Fibroblast of pulmonary artery (primary cell): ENCODE measurements at regions not wholly inside any gene's neighbourhood (a gene's known extent, or its start where the extent isn't known, plus 50 kb on each side); places are given as distances from the start of the nearest gene placed in this dataset.

Experiments
- DNase-seq: peaks from one replicate; pipeline ENCODE4 v3.0.0-alpha.2; 2010; ENCODE audit warnings: low read depth
- H3K4me3 ChIP-seq: replicated peaks from 2 replicates; pipeline ENCODE4 v1.5.1; 2011; ENCODE audit warnings: low read depth, mild to moderate bottlenecking, control low read depth, low read length, moderate library complexity
- TF ChIP-seq, protein P1 (sequence below): IDR thresholded peaks from 2 replicates; pipeline ENCODE4 v1.5.1; 2011; ENCODE audit warnings: mild to moderate bottlenecking, control low read depth, low read length, inconsistent platforms; ENCODE audit errors: missing control alignments

GRCh38 chr3:153829606-153830170 is 291.5 kb upstream of the ARHGEF26 start:
- no peak overlapping the region for H3K4me3 ChIP-seq
- peak; percentile 84 for DNase-seq

DNA sequence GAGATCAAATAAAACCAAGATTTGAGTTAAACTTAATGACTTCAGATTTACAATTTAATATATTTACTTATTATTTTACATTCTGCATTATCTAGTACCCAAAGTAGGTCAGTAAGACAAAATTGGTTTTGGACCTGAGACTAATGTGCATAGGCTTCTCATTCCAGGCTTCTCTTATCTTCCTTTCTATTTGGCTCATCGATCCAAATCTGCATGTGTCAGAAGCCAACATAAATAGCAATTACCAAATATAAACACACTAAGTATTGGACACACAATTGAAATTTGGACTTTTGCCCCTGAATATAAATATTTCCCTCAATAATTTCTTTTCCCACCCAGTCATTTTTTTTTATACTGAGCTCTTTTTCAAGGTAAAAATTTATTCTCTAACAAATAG is 290.6 kb upstream of the ARHGEF26 start:
- TF ChIP-seq, protein P1, sequence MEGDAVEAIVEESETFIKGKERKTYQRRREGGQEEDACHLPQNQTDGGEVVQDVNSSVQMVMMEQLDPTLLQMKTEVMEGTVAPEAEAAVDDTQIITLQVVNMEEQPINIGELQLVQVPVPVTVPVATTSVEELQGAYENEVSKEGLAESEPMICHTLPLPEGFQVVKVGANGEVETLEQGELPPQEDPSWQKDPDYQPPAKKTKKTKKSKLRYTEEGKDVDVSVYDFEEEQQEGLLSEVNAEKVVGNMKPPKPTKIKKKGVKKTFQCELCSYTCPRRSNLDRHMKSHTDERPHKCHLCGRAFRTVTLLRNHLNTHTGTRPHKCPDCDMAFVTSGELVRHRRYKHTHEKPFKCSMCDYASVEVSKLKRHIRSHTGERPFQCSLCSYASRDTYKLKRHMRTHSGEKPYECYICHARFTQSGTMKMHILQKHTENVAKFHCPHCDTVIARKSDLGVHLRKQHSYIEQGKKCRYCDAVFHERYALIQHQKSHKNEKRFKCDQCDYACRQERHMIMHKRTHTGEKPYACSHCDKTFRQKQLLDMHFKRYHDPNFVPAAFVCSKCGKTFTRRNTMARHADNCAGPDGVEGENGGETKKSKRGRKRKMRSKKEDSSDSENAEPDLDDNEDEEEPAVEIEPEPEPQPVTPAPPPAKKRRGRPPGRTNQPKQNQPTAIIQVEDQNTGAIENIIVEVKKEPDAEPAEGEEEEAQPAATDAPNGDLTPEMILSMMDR, result no peak
- DNase-seq, result no peak
- H3K4me3 ChIP-seq, result no peak overlapping the region

More at GRCh38 chr3:153829606-153830170, 291.5 kb upstream of the ARHGEF26 start:
- TF ChIP-seq, protein P1, result no peak

GRCh38 chr3:153835540-153835939 is 285.6 kb upstream of the ARHGEF26 start:
- TF ChIP-seq, protein P1, result no peak
- no peak for DNase-seq
- H3K4me3 ChIP-seq, result no peak overlapping the region

DNA sequence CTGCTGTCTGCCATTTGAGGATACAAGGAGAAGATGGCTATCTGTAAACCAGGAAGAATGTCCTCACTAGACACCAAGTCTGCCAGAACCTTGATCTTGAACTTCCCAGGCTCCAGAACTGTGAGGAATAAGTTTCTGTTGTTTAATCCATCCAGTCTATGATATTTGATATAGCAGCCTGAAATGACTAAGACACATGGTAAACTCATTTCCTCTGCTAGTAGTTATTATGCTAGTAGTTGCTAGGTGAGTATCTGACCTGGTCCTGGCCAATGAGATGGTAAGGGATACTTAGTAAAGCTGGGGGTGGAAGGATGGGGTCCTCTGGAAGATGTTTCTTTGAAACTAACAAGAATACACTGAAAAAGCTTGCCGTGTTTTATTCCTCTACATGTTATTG is 280.7 kb upstream of the ARHGEF26 start:
- TF ChIP-seq, protein P1, result no peak
- H3K4me3 ChIP-seq, result no peak overlapping the region
- no peak for DNase-seq

- DNase-seq, result no peak
- TF ChIP-seq, protein P1, result no peak
- H3K4me3 ChIP-seq, result no peak overlapping the region
Observed at GRCh38 chr3:153843994-153844393, 277.2 kb upstream of the ARHGEF26 start.

DNA sequence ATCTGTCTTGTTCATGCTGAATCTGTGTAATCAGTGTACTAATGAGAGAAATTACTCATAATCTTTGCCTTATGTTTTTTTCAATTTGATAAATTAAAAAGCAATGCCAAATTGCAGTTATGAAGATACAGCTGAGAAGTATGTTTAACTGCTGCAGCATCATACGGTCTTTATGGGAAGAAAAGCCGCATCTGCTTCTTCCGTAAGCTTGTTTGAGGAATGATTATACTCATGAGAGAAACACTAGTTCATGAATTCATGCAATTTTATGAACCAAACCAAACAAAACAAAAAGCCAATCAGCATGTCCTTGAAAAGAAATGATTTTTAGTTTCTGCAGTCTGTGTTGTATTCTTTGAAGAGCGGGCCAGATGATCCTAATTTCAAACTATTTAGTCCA is 275.9 kb upstream of the ARHGEF26 start:
- TF ChIP-seq, protein P1, result no peak
- no peak for DNase-seq

DNA sequence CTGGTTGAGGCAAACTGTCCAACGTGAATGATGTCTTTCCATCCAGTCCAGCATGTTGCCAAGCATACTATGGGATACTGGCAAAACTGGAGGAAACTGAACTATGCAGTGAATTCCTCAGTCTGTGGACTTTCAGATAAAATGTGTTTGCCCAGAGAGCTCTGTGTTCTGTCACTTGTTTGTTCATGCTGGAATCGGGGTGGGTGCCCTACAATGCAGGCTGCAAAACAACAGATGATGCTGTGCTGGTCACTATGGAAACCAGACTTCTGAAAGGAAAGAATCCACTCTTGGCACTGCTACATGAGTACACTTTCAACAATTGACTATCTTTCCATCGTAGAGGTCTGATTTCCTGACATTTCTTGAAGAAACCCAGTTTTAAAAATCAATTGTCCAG is 272.5 kb upstream of the ARHGEF26 start:
- DNase-seq, result peak; percentile 43
- H3K4me3 ChIP-seq, result no peak overlapping the region
- TF ChIP-seq, protein P1, result no peak

More for the DNA sequence above, 275.9 kb upstream of the ARHGEF26 start:
- no peak overlapping the region for H3K4me3 ChIP-seq
